ENCODE measurements at regions not wholly inside any gene's neighbourhood (a gene's known extent, or its start where the extent isn't known, plus 50 kb on each side); places are given as distances from the start of the nearest gene placed in this dataset.

DNA sequence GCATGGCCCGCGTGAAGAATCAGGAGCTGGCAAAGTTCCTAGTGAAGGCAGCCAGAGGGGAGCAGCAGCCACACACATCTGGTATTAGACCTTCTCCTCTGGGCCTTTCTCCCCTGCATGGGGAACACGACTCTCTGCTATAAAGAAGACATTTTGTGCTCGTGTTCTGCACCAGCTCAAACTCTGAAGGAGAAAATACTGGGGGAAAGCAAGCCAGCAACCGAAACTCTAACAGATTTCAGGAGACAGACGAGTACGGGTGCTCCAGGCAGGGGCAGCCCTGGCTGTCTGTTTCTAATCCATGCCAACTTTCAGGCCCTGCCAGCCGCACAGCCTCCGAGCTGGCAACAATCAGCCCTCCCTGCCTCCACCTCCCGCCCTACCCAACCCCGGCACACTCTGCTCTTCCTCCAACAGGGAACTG is 296.3 kb downstream of the BRD1 start:
- no peak for TF ChIP-seq CHD4 (IDR thresholded peaks at IDR 0.05; ENCODE audit: borderline replicate concordance, low read length)
- TF ChIP-seq NFYB (CRISPR knock-in tag; IDR thresholded peaks at IDR 0.05) = no peak
- TF ChIP-seq JUND (CRISPR knock-in tag; IDR thresholded peaks at IDR 0.05) = no peak
- no peak for TF ChIP-seq HNF1A (IDR thresholded peaks at IDR 0.05; ENCODE audit: low read depth)
- no peak for TF ChIP-seq HNF1A (CRISPR knock-in tag; IDR thresholded peaks at IDR 0.05; ENCODE audit: borderline replicate concordance)
- no peak for TF ChIP-seq ZNF777 (CRISPR knock-in tag; IDR thresholded peaks at IDR 0.05)
- TF ChIP-seq HHEX (CRISPR knock-in tag; IDR thresholded peaks at IDR 0.05) = no peak
- TF ChIP-seq, protein P1, sequence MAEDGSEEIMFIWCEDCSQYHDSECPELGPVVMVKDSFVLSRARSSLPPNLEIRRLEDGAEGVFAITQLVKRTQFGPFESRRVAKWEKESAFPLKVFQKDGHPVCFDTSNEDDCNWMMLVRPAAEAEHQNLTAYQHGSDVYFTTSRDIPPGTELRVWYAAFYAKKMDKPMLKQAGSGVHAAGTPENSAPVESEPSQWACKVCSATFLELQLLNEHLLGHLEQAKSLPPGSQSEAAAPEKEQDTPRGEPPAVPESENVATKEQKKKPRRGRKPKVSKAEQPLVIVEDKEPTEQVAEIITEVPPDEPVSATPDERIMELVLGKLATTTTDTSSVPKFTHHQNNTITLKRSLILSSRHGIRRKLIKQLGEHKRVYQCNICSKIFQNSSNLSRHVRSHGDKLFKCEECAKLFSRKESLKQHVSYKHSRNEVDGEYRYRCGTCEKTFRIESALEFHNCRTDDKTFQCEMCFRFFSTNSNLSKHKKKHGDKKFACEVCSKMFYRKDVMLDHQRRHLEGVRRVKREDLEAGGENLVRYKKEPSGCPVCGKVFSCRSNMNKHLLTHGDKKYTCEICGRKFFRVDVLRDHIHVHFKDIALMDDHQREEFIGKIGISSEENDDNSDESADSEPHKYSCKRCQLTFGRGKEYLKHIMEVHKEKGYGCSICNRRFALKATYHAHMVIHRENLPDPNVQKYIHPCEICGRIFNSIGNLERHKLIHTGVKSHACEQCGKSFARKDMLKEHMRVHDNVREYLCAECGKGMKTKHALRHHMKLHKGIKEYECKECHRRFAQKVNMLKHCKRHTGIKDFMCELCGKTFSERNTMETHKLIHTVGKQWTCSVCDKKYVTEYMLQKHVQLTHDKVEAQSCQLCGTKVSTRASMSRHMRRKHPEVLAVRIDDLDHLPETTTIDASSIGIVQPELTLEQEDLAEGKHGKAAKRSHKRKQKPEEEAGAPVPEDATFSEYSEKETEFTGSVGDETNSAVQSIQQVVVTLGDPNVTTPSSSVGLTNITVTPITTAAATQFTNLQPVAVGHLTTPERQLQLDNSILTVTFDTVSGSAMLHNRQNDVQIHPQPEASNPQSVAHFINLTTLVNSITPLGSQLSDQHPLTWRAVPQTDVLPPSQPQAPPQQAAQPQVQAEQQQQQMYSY (CRISPR knock-in tag; IDR thresholded peaks at IDR 0.05) = no peak
- no peak for TF ChIP-seq RBFOX2 (IDR thresholded peaks at IDR 0.05; ENCODE audit: low read depth, low read length)
- TF ChIP-seq ZNF280B (CRISPR knock-in tag; IDR thresholded peaks at IDR 0.05; ENCODE audit: borderline replicate concordance) = no peak

All from HepG2 (cell line).